ENCODE measurements at regions not wholly inside any gene's neighbourhood (a gene's known extent, or its start where the extent isn't known, plus 50 kb on each side); places are given as distances from the start of the nearest gene placed in this dataset.

GRCh38 chr2:2862386-2862785 lies 515.2 kb downstream of the EIPR1 start:
- DNase-seq, result no peak

GRCh38 chr2:2861666-2862240 lies 515.9 kb downstream of the EIPR1 start:
- no peak for DNase-seq

GRCh38 chr2:2860589-2861300 lies 516.9 kb downstream of the EIPR1 start:
- DNase-seq, result no peak

- no peak for DNase-seq
Observed at GRCh38 chr2:2859732-2860131, 517.9 kb downstream of the EIPR1 start.

GRCh38 chr2:2859164-2859563 lies 518.5 kb downstream of the EIPR1 start:
- no peak for DNase-seq

GRCh38 chr2:2856723-2857415 lies 520.7 kb downstream of the EIPR1 start:
- DNase-seq, result no peak

GRCh38 chr2:2855297-2855696 lies 522.3 kb downstream of the EIPR1 start:
- DNase-seq, result no peak

- no peak for DNase-seq
Observed at GRCh38 chr2:2853346-2853745, 522.3 kb upstream of the MYT1L start.

GRCh38 chr2:2851806-2852777 lies 521.0 kb upstream of the MYT1L start:
- DNase-seq, result no peak

GRCh38 chr2:2851316-2851715 lies 520.2 kb upstream of the MYT1L start:
- DNase-seq, result no peak

GRCh38 chr2:2850859-2851258 lies 519.8 kb upstream of the MYT1L start:
- DNase-seq, result no peak

GRCh38 chr2:2850218-2850755 lies 519.2 kb upstream of the MYT1L start:
- no peak for DNase-seq

GRCh38 chr2:2849464-2850217 lies 518.6 kb upstream of the MYT1L start:
- no peak for DNase-seq

- no peak for DNase-seq
Observed at GRCh38 chr2:2848621-2849333, 517.7 kb upstream of the MYT1L start.

GRCh38 chr2:2848198-2848597 lies 517.1 kb upstream of the MYT1L start:
- no peak for DNase-seq

- DNase-seq, result no peak
Observed at GRCh38 chr2:2847209-2847676, 516.2 kb upstream of the MYT1L start.

- no peak for DNase-seq
Observed at GRCh38 chr2:2846332-2847208, 515.5 kb upstream of the MYT1L start.

GRCh38 chr2:2845806-2846315 lies 514.8 kb upstream of the MYT1L start:
- no peak for DNase-seq

- no peak for DNase-seq
Observed at GRCh38 chr2:2845267-2845666, 514.2 kb upstream of the MYT1L start.

- DNase-seq, result no peak
Observed at GRCh38 chr2:2843969-2844548, 513.0 kb upstream of the MYT1L start.
